HCT116 (cell line): ENCODE measurements at regions not wholly inside any gene's neighbourhood (a gene's known extent, or its start where the extent isn't known, plus 50 kb on each side); places are given as distances from the start of the nearest gene placed in this dataset.

Experiments used
- ATAC-seq: fragments of 200-7000 bp; cut with Tn5 transposase; 2 replicates; pipeline ENCODE4 v1.9.1; 2020; ENCODE audit warnings: mild to moderate bottlenecking, moderate library complexity
- BruUV-seq: library from RNA; stranded (reverse); fragments of 400-500 nt; replicated peaks from 2 replicates; lab custom pipeline; 2021; lab: Mats Ljungman, UMichigan
- CTCF ChIA-PET: fragments of 300-600 bp; sonication (Branson Sonifier 250); formaldehyde crosslinking; loops from one replicate; lab custom pipeline; 2021; ENCODE audit warnings: antibody characterized with exemption; lab: Charles Lee
- POLR2A ChIA-PET: fragments of 300-600, 350-600 bp; sonication (Branson Sonifier 250); formaldehyde crosslinking; loops from one replicate; lab custom pipeline; 2021; ENCODE audit warnings: antibody characterized with exemption; lab: Charles Lee
- RAD21 ChIA-PET, 2 experiments: fragments of 300-600 bp; sonication (Branson Sonifier 250); formaldehyde crosslinking; loops; one replicate each; lab custom pipeline; 2023; ENCODE audit warnings: low total read pairs in 2 of 2; ENCODE audit not compliant: uncharacterized antibody in 2 of 2, unreplicated experiment in 2 of 2, low non-redundant PET in 1 of 2; lab: Charles Lee
- DNase-seq: peaks from one replicate; pipeline ENCODE4 v3.0.0-alpha.2; 2010; ENCODE audit warnings: low read depth, low spot score
- H2AFZ ChIP-seq: fragments of 200-600 bp; shearing (Covaris generic), sonication (generic); 2 replicates; pipeline ENCODE4 v1.6.1; 2017; ENCODE audit warnings: low read depth, mixed run types, mixed read lengths, antibody characterized with exemption, low read length; ENCODE audit not compliant: poor library complexity, severe bottlenecking
- H3K27ac ChIP-seq: 2 replicates; pipeline ENCODE4 v1.5.1; 2012; ENCODE audit warnings: low read depth, low read length
- H3K27me3 ChIP-seq: fragments of 200-600 bp; sonication (generic); 2 replicates; pipeline ENCODE4 v1.6.1; 2016; ENCODE audit warnings: mixed run types, low read length, mixed read lengths; ENCODE audit not compliant: insufficient read depth
- H3K36me3 ChIP-seq, 2 experiments: fragments of 200-500 bp in 1 of 2; fragments of 200-600 bp in 1 of 2; sonication (Bioruptor generic) in 1 of 2; sonication (generic) in 1 of 2; 2 replicates each; pipeline versions ENCODE4 v1.5.1 to v1.6.1; 2014 to 2016; ENCODE audit warnings: low read length in 2 of 2, inconsistent platforms in 1 of 2, mixed read lengths in 1 of 2, mixed run types in 1 of 2; ENCODE audit not compliant: insufficient read depth in 2 of 2, control insufficient read depth in 1 of 2
- H3K4me1 ChIP-seq, 2 experiments: fragments of 200-600 bp in 1 of 2; sonication (generic) in 1 of 2; 2 replicates each; pipeline versions ENCODE4 v1.5.1 to v1.6.1; 2012 to 2017; ENCODE audit warnings: low read length in 2 of 2, inconsistent platforms in 1 of 2, mild to moderate bottlenecking in 1 of 2, mixed read lengths in 1 of 2, mixed run types in 1 of 2, moderate library complexity in 1 of 2; ENCODE audit not compliant: insufficient read depth in 2 of 2, control insufficient read depth in 1 of 2
- H3K4me2 ChIP-seq: fragments of 200-600 bp; sonication (generic); 2 replicates; pipeline ENCODE4 v1.6.1; 2017; ENCODE audit warnings: mixed run types, low read length, mixed read lengths
- H3K4me3 ChIP-seq, 2 experiments: fragments of 200-600 bp in 1 of 2; sonication (generic) in 1 of 2; replicated peaks in 1 of 2; 2 replicates each; pipeline ENCODE4 v1.5.1; 2011 to 2016; ENCODE audit warnings: low read length in 2 of 2, control low read depth in 1 of 2, low read depth in 1 of 2, mild to moderate bottlenecking in 1 of 2, mixed read lengths in 1 of 2, mixed run types in 1 of 2
- H3K79me2 ChIP-seq: fragments of 200-600 bp; sonication (generic); 2 replicates; pipeline ENCODE4 v1.6.1; 2017; ENCODE audit warnings: mild to moderate bottlenecking, mixed run types, low read length, moderate library complexity, mixed read lengths; ENCODE audit not compliant: insufficient read depth
- H3K9ac ChIP-seq: fragments of 200-600 bp; sonication (generic); 2 replicates; pipeline ENCODE4 v1.6.1; 2016; ENCODE audit warnings: low read length, mixed read lengths
- H3K9me2 ChIP-seq: fragments of 200-600 bp; sonication (generic), shearing (Covaris generic); 2 replicates; pipeline ENCODE4 v1.6.1; 2017; ENCODE audit warnings: mixed run types, mild to moderate bottlenecking, moderate library complexity; ENCODE audit not compliant: insufficient read depth
- H3K9me3 ChIP-seq, 2 experiments: fragments of 200-500 bp in 1 of 2; fragments of 200-600 bp in 1 of 2; sonication (Bioruptor generic) in 1 of 2; sonication (generic) in 1 of 2; 2 replicates each; pipeline ENCODE4 v1.6.1; 2014 to 2017; ENCODE audit warnings: low read length in 2 of 2, mixed read lengths in 2 of 2, inconsistent platforms in 1 of 2, low read depth in 1 of 2, mild to moderate bottlenecking in 1 of 2, mixed run types in 1 of 2, moderate library complexity in 1 of 2; ENCODE audit not compliant: control insufficient read depth in 1 of 2, insufficient read depth in 1 of 2
- H4K20me1 ChIP-seq: fragments of 200-600 bp; sonication (generic), shearing (Covaris generic); 2 replicates; pipeline ENCODE4 v1.6.1; 2017; ENCODE audit warnings: mixed run types, mild to moderate bottlenecking, moderate library complexity; ENCODE audit not compliant: insufficient read depth
- ATF3 ChIP-seq: IDR thresholded peaks from 2 replicates; pipeline ENCODE4 v1.6.1; 2012
- CBX3 ChIP-seq: IDR thresholded peaks from 2 replicates; pipeline ENCODE4 v1.6.1; 2012; ENCODE audit warnings: low read depth
- CEBPB ChIP-seq: IDR thresholded peaks from 2 replicates; pipeline ENCODE4 v1.6.1; 2012; ENCODE audit warnings: low read depth
- EGR1 ChIP-seq: IDR thresholded peaks from 2 replicates; pipeline ENCODE4 v1.6.1; 2012; ENCODE audit warnings: low read depth
- ELF1 ChIP-seq: IDR thresholded peaks from 2 replicates; pipeline ENCODE4 v1.6.1; 2012; ENCODE audit warnings: low read depth, borderline replicate concordance
- EZH2 ChIP-seq: fragments of 200-600 bp; sonication (generic); IDR thresholded peaks from 2 replicates; pipeline ENCODE4 v1.6.1; 2017; ENCODE audit warnings: antibody characterized with exemption, mixed run types
- EZH2phosphoT487 ChIP-seq: fragments of 200-600 bp; IDR thresholded peaks from 2 replicates; pipeline ENCODE4 v1.6.1; 2018; ENCODE audit warnings: antibody characterized with exemption, borderline replicate concordance
- FOSL1 ChIP-seq: IDR thresholded peaks from 2 replicates; pipeline ENCODE4 v1.6.1; 2012; ENCODE audit warnings: low read depth
- POLR2AphosphoS5 ChIP-seq: IDR thresholded peaks from 2 replicates; pipeline ENCODE4 v1.6.1; 2011; ENCODE audit warnings: mild to moderate bottlenecking, low read depth, low read length, moderate library complexity
- RAD21 ChIP-seq: IDR thresholded peaks from 2 replicates; pipeline ENCODE4 v1.6.1; 2012; ENCODE audit warnings: low read depth, mild to moderate bottlenecking
- SIN3A ChIP-seq: IDR thresholded peaks from 2 replicates; pipeline ENCODE4 v1.6.1; 2012; ENCODE audit warnings: low read depth
- SP1 ChIP-seq: IDR thresholded peaks from 2 replicates; pipeline ENCODE4 v1.6.1; 2012; ENCODE audit warnings: low read depth
- TCF7L2 ChIP-seq: IDR thresholded peaks from 2 replicates; pipeline ENCODE4 v1.7.0; 2011; ENCODE audit warnings: borderline replicate concordance, inconsistent platforms; ENCODE audit not compliant: insufficient read depth, insufficient read length; ENCODE audit errors: extremely low read depth
- ZFX ChIP-seq: fragments of 450-650 bp; IDR thresholded peaks from 2 replicates; pipeline ENCODE4 v1.6.1; 2017
- ZNF274 ChIP-seq: fragments of 200-500 bp; sonication (Bioruptor generic); IDR thresholded peaks from 2 replicates; pipeline ENCODE4 v1.6.1; 2014; ENCODE audit warnings: mild to moderate bottlenecking, low read depth, low read length, inconsistent platforms
- intact Hi-C: fragments of 100-400 bp; cut with micrococcal nuclease; formaldehyde crosslinking; loops from 2 replicates; pipeline ENCODE4 v1.10.0; 2022
- TF ChIP-seq, protein P1 (sequence below): IDR thresholded peaks from 2 replicates; pipeline ENCODE4 v1.6.1; 2012
- TF ChIP-seq, protein P2 (sequence below), 3 experiments: fragments of 200-600 bp in 1 of 3; sonication (generic) in 1 of 3; IDR thresholded peaks in 2 of 3; conservative IDR thresholded peaks in 1 of 3; 2 replicates each; pipeline ENCODE4 v1.5.1; 2012 to 2017; ENCODE audit warnings: low read depth in 2 of 3, low read length in 2 of 3, antibody characterized with exemption in 1 of 3, borderline replicate concordance in 1 of 3, control low read depth in 1 of 3, mild to moderate bottlenecking in 1 of 3, mixed read lengths in 1 of 3, mixed run types in 1 of 3, moderate library complexity in 1 of 3; ENCODE audit not compliant: insufficient read depth in 1 of 3

GRCh38 chr5:117242028-117242427, 667.4 kb upstream of the SEMA6A start:
- RAD21 ChIA-PET = no interaction called here
- POLR2A ChIA-PET = no interaction called here
- H3K4me1 ChIP-seq = no peaks in the 10 kb centered on the region
- no peak overlapping the region for H2AFZ ChIP-seq
- TF ChIP-seq ATF3 = no peak
- TF ChIP-seq, protein P1, sequence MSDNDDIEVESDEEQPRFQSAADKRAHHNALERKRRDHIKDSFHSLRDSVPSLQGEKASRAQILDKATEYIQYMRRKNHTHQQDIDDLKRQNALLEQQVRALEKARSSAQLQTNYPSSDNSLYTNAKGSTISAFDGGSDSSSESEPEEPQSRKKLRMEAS = no peak
- TF ChIP-seq, protein P2, sequence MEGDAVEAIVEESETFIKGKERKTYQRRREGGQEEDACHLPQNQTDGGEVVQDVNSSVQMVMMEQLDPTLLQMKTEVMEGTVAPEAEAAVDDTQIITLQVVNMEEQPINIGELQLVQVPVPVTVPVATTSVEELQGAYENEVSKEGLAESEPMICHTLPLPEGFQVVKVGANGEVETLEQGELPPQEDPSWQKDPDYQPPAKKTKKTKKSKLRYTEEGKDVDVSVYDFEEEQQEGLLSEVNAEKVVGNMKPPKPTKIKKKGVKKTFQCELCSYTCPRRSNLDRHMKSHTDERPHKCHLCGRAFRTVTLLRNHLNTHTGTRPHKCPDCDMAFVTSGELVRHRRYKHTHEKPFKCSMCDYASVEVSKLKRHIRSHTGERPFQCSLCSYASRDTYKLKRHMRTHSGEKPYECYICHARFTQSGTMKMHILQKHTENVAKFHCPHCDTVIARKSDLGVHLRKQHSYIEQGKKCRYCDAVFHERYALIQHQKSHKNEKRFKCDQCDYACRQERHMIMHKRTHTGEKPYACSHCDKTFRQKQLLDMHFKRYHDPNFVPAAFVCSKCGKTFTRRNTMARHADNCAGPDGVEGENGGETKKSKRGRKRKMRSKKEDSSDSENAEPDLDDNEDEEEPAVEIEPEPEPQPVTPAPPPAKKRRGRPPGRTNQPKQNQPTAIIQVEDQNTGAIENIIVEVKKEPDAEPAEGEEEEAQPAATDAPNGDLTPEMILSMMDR (IDR thresholded peaks at IDR 0.05 in 2 of 3, conservative IDR thresholded peaks at IDR 0.05 in 1 of 3; ENCODE audit: borderline replicate concordance in 1 of 3, insufficient read depth in 1 of 3, low read depth in 2 of 3, low read length in 2 of 3) = no peak
- no peak for TF ChIP-seq TCF7L2
- no peak for TF ChIP-seq CBX3
- TF ChIP-seq EGR1 = no peak
- TF ChIP-seq FOSL1 = no peak
- no peak for TF ChIP-seq POLR2AphosphoS5
- TF ChIP-seq ELF1 = no peak
- no peak for TF ChIP-seq RAD21
- no peak for TF ChIP-seq ZNF274
- TF ChIP-seq CEBPB = no peak
- TF ChIP-seq SP1 = no peak
- TF ChIP-seq EZH2 = no peak
- TF ChIP-seq ZFX = no peak
- TF ChIP-seq SIN3A = no peak
- TF ChIP-seq EZH2phosphoT487 = no peak
- no peak overlapping the region for H3K4me2 ChIP-seq
- no peaks in the 10 kb centered on the region for H3K36me3 ChIP-seq
- DNase-seq = no peak
- H3K4me3 ChIP-seq = no peak overlapping the region
- H3K79me2 ChIP-seq = no peaks in the 10 kb centered on the region
- no TSS peak for BruUV-seq
- ATAC-seq = no peak
- CTCF ChIA-PET = no interaction called here
- intact Hi-C loops = no loop called here
- H3K27ac ChIP-seq = no peak overlapping the region
- H3K9me2 ChIP-seq = no peaks in the 10 kb centered on the region
- H3K9ac ChIP-seq = no peak overlapping the region
- no peaks in the 10 kb centered on the region for H4K20me1 ChIP-seq
- H3K9me3 ChIP-seq = no peaks in the 10 kb centered on the region
- H3K27me3 ChIP-seq = no peaks in the 10 kb centered on the region
